Dedifferentiated amniotic fluid mesenchymal stem cell (primary cell): ENCODE measurements at regions not wholly inside any gene's neighbourhood (a gene's known extent, or its start where the extent isn't known, plus 50 kb on each side); places are given as distances from the start of the nearest gene placed in this dataset.
"Not testable (repeated sequence)": the region's sequence is repeated elsewhere in the genome, so short reads cannot be mapped to it uniquely, and the experiment has no call there.

Experiments
- DNase-seq: peaks from one replicate; pipeline ENCODE4 v3.0.0-alpha.2; 2016; ENCODE audit errors: extremely low spot score

- no peak for DNase-seq
Measured at GRCh38 chr3:30521156-30521715, 85.2 kb upstream of the TGFBR2 start.

GRCh38 chr3:30522476-30522875 is 83.9 kb upstream of the TGFBR2 start:
- no peak for DNase-seq

GRCh38 chr3:30523366-30523765 is 83.0 kb upstream of the TGFBR2 start:
- DNase-seq = no peak

DNA sequence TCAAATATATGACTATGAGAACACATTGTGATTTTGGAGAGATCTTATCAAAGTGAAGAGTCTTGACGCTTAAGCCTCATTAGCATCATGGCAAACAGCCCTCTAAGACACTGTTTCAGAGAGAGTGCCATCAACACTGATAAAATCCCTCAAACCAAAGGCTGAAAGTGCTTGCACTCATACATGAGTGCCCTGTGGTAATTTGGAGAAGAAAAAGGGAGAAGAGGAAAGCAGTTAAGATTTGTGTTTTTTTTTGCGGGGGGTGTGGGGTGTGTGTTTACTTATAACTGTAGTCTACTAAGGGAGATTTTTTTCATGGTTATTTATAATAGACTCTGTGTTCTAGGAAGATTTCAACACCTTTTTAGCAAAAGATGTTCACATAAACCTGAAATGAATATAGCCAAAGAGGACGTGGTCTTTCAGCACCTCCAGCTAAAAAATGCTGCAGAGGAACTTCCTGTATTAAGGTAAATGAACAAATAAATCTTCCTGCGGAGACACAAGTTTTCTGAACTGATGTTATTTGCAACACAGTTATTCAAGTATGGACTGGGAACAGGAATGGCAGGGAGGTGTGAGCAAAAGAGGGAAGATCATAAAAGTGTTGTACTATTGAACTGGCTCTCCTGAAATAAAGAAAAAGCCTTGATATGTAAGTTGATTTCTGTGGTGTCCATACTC is 81.9 kb upstream of the TGFBR2 start:
- no peak for DNase-seq

- DNase-seq = no peak
Measured at GRCh38 chr3:30526031-30526430, 80.4 kb upstream of the TGFBR2 start.

DNA sequence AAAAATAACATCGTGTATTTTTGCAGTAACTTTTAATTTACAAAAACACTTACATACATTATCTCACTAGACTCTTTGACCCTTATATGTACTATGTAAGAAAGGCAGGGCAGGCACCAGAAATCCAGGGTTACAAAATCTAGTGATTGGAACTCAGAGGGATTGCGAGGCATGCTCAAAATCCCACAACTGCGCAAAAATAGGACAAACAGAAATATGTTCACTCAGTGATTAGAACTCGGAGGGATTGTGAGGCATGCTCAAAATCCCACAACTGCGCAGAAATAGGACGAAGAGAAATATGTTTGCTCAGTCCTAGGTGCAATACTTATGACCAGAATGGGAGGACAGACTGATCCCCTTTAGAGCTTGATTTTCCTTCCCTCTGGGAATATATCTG is 79.2 kb upstream of the TGFBR2 start:
- no peak for DNase-seq

DNA sequence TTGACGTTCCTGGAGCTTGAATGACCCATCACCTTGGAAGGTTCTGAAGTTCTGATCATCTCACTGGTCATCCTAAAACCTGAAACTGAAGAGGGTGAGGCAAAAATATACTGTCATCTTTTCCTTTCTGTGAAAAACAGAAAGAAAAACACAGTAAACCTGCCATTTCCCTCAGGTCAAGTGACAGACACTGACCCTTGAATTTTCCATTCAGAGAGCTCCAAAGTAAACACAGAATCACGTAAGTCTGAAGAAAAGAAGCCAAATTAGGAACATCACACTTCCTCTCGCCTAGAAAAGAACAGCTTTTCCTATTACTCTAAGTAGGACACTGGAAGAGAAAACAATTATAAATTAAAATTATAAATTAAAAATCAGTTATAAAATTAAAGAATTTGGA is 78.7 kb upstream of the TGFBR2 start:
- no peak for DNase-seq

DNA sequence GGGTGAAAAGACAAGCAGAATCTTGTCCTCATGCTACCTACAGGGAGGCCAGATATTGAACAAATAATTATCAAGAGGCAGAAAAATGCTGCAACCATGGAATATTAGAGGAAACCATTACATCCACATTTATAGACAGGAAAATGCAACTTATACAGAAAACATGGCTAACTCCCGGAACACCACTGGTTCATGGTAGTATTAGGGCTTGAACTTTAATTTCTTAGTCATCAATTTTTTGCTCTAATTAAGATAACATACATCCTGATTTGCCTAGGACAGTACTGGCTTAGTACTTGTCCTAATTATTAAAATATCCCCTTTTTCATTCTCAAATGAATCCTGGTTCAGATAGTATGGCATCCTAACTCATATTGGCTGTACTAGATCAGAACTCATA is 76.3 kb upstream of the TGFBR2 start:
- DNase-seq = no peak

- DNase-seq = no peak
Measured at GRCh38 chr3:30531017-30531570, 75.3 kb upstream of the TGFBR2 start.

DNA sequence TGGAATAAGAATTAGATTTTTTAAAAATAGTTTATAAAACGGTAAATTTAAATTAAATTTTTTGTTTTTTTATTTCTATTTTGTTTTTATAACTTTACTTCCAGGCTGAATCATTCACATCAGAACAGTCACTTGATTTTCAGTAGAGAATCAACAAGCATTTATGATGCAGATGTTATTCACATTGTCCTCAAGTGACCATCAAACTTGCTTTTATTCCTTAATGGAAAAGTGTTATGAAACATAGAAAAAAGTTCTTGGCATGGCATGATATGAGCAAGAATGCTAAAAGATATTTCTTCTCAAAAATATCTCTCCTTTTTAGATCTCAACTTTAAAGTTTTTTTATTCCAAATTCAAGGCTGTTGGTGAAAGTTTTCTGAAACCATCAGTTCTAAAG is 70.9 kb upstream of the TGFBR2 start:
- DNase-seq = peak; percentile 32

DNA sequence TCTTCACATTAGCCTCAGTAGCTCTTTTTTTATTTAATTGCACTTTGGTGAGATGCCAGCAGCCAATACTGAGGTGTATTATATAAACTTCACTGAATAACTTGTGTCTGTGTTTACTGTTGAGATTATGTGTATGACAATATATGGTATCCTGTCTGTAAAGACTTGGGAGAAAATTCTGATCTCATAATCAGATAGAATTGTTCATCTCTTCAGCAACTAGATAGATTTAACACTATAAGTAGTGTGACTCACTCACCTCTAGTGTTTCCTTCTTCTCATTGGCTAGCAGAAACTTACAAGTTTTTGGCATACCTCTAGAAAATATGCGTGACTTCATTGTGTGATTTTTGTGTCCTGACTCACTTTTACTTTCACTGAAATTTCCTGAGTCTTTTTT is 67.6 kb upstream of the TGFBR2 start:
- DNase-seq = peak; percentile 65

- DNase-seq = no peak
Measured at GRCh38 chr3:30539206-30539605, 67.2 kb upstream of the TGFBR2 start.

DNA sequence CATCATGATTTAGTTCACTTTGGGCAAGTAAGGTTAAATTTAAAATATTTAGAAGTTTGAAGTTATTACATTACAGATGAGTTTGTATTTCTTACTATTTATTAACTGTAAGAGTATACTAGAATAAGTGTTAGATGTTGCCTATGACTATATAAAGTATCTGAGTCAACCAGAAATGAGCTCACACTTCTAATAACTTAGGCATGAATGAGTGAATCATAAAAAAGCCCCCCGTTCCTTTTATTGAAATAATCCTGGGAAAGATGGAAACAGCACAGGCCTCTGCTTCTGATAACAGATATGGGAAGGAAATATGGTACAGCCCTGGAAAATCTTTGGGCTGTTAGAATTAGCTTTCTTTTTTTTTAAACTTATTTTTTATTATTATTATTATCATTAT is 66.6 kb upstream of the TGFBR2 start:
- DNase-seq = no peak

DNA sequence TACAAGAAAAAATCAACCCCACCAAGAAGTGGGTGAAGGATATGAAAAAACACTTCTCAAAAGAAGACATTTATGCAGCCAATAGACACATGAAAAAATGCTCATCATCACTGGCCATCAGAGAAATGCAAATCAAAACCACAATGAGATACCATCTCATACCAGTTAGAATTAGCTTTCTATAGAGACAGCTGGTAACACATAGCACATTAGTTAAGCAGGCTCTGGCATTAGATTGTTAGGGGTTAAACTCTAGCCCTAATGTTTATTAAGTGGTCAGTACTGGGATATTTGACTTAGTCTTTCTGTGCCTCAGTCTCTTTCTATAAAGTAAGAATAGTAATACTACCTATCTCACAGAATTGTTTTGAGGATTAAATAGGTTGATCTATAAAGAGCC is 65.2 kb upstream of the TGFBR2 start:
- DNase-seq = not testable (repeated sequence)

GRCh38 chr3:30542897-30543296 is 63.5 kb upstream of the TGFBR2 start:
- DNase-seq = no peak

- DNase-seq = no peak
Measured at GRCh38 chr3:30544812-30545211, 61.6 kb upstream of the TGFBR2 start.

- DNase-seq = no peak
Measured at GRCh38 chr3:30546934-30547333, 59.5 kb upstream of the TGFBR2 start.

GRCh38 chr3:30547716-30548115 is 58.7 kb upstream of the TGFBR2 start:
- no peak for DNase-seq

- DNase-seq = no peak
Measured at GRCh38 chr3:30548600-30548999, 57.8 kb upstream of the TGFBR2 start.

- no peak for DNase-seq
Measured at GRCh38 chr3:30549600-30549999, 56.8 kb upstream of the TGFBR2 start.

GRCh38 chr3:30550246-30550645 is 56.2 kb upstream of the TGFBR2 start:
- DNase-seq = no peak

- DNase-seq = no peak
Measured at GRCh38 chr3:30551266-30551665, 55.1 kb upstream of the TGFBR2 start.

DNA sequence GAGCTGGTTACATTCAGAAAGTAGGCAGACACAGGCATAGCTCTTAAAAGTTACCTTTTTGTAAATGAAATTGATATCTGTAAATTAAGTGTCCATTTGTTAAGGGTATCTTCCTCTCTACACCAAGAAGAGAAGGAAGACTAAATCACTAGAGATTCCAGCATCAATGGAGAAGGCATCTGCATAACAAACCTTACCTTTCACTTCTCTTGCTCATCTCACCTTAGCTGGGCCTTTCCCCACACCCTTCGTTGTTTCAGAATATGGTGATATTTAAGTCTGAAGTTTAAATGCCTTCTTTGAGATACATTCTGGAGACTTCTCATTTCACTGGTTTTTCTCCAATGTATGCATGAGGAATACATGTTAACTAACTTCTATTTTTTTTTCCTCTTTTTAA is 54.5 kb upstream of the TGFBR2 start:
- DNase-seq = no peak
